H54 (cell line): ENCODE measurements at regions not wholly inside any gene's neighbourhood (a gene's known extent, or its start where the extent isn't known, plus 50 kb on each side); places are given as distances from the start of the nearest gene placed in this dataset.
A peak's percentile ranks its signal among the peaks of the same experiment; 100 is the strongest.
"Not testable (repeated sequence)": the region's sequence is repeated elsewhere in the genome, so short reads cannot be mapped to it uniquely, and the experiment has no call there.

ENCODE experiments used
- DNase-seq: peaks from one replicate; pipeline ENCODE4 v3.0.0; 2011; ENCODE audit warnings: low spot score, mixed read lengths; ENCODE audit not compliant: insufficient read length
- FAIRE-seq: peaks from 3 replicates; lab custom pipeline; 2011; peaks lifted over from hg19 to GRCh38; lab: Jason Lieb, UNC
- POLR2A ChIP-seq: IDR thresholded peaks from 2 replicates; pipeline ENCODE4 v1.6.1; 2011; ENCODE audit warnings: low read depth, mild to moderate bottlenecking, low read length

GRCh38 chr9:23036416-23036815 lies 589.8 kb downstream of the DMRTA1 start:
- no peak for DNase-seq
- FAIRE-seq = no peak
- TF ChIP-seq POLR2A = no peak

- DNase-seq = no peak
- no peak for TF ChIP-seq POLR2A
- FAIRE-seq = no peak
These were observed 592.8 kb downstream of the DMRTA1 start for GRCh38 chr9:23039402-23039801.

DNA sequence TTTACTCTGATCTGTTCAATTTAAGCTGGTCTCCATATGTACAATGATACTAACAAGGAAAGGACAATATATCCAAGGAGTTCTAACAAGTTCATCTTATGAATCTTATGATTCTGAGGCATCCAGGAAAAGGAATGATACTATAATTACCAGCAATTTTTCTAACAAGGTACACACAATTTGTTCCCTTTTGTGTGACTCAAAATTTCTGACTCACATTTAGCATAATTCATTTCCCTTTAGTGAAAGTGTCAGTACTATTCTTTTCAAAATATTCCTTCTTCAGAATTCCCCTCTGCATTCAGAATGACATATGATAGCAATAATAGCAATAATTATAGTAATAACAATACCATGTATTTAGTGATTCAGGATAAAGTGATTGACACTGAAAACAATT lies 594.8 kb downstream of the DMRTA1 start:
- FAIRE-seq (no peak), DNase-seq (no peak)
- no peak for TF ChIP-seq POLR2A

DNA sequence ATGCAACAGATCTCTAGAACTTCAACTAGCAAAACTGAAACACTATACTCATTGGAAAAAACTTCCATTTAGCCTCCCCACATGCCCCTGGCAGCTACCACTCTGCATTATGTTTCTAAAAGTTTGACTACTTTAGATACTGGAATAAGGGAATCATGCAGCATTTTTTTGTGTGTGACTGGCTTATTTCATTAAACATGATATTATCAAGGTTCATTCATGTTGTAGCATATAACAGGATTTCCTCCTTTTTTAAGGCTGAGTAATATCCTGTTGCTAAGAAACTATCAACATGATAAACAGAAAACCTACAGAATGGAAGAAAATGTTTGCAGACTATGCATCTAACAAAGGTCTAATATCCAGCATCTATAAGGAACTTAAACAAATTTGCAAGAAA lies 597.9 kb downstream of the DMRTA1 start:
- TF ChIP-seq POLR2A = no peak
- DNase-seq = no peak
- no peak for FAIRE-seq

- not testable (repeated sequence) for FAIRE-seq, DNase-seq
These were observed 599.4 kb downstream of the DMRTA1 start for GRCh38 chr9:23046026-23046425.

DNA sequence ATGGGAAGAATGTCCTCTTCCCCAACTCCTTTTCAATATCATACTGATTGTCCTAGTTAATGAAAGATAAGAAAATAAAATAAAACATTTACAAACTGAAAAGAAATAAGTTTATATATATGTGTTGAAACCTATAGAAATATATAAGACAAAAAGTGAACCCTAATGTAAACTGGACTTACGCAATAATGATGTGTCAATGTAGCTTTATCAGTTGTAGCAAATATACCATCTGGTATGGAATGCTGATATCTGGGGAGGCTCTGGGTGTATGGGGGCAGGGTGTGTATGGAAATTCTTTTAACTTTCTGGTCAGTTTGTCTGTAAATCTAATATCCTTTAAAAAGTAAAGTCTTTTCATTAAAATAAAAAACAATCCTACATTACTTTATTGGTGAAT lies 603.9 kb downstream of the DMRTA1 start:
- no peak for TF ChIP-seq POLR2A
- no peak for FAIRE-seq
- DNase-seq = no peak

GRCh38 chr9:23073136-23073535 lies 626.5 kb downstream of the DMRTA1 start:
- no peak for TF ChIP-seq POLR2A
- no peak for FAIRE-seq
- DNase-seq = no peak

DNA sequence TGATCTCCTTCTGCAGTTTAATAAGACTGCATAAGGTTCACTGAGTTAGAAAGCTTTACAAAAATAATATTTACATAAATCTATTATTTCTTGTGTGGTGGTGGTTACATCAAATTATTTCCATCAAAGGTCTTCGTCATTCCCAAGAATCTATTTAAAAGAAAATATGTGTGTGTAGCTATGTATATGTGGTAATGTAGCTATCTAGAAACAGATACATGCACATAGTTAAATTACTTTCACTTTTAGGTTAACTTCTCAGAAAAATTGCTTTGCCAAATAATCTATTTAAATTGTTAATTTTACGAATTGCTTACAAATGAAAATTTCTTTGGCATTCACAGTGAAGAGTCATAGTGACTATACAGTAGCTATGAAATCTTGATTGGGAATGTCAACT lies 633.2 kb downstream of the DMRTA1 start:
- TF ChIP-seq POLR2A = no peak
- FAIRE-seq = no peak

GRCh38 chr9:23081377-23081776 lies 634.8 kb downstream of the DMRTA1 start:
- no peak for DNase-seq
- TF ChIP-seq POLR2A = no peak
- no peak for FAIRE-seq

More for the DNA sequence above, 633.2 kb downstream of the DMRTA1 start:
- DNase-seq = no peak

GRCh38 chr9:23088932-23089364 lies 642.3 kb downstream of the DMRTA1 start:
- no peak for DNase-seq

DNA sequence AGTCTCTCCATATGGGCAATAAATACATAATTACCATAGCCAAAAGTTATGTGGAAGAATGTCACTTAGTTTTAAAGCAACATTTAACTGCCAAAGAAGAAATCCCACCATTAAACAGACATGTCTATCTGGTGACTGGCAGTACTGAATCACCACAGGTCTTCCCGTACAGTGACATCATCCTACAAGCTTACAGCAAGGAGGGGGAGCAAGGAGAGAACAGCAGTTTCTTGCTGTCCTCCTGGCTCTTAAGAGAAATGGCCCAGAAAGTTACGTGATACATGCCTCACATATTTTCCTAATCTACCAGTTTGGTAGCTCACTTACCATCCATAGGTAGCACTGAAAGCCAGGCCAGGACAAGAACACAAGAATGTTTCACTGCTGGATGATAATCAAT lies 671.0 kb downstream of the DMRTA1 start:
- TF ChIP-seq POLR2A = no peak
- peak; percentile 9 for DNase-seq
- FAIRE-seq = peak; percentile 86

More at GRCh38 chr9:23088932-23089364, 642.3 kb downstream of the DMRTA1 start:
- no peak for FAIRE-seq
- TF ChIP-seq POLR2A = no peak

- no peak for TF ChIP-seq POLR2A
- DNase-seq (no peak), FAIRE-seq (no peak)
These were observed 674.0 kb downstream of the DMRTA1 start for GRCh38 chr9:23120630-23121029.

- FAIRE-seq (peak; percentile 84), DNase-seq (no peak)
- no peak for TF ChIP-seq POLR2A
These were observed 676.5 kb downstream of the DMRTA1 start for GRCh38 chr9:23123048-23123632.

DNA sequence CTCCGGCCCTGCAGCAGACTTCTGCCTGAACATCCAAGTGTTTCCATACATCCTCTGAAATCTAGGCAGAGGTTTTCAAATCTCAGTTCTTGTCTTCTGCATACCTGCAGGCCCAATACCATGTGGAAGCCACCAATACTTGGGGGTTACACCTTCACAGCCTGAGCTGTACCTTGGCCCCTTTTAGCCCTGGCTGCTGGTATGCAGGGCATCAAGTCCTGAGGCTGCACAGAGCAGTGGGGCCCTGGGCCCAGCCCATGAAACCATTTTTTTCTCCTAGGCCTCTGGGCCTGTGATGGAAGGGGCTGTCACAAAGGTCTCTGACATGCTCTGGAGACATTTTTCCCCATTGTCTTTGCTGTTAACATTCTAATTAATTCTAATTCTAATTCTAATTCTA lies 680.6 kb downstream of the ELAVL2 start:
- FAIRE-seq (no peak), DNase-seq (no peak)
- no peak for TF ChIP-seq POLR2A

GRCh38 chr9:23153058-23153457 lies 673.0 kb downstream of the ELAVL2 start:
- no peak for FAIRE-seq
- no peak for DNase-seq
- no peak for TF ChIP-seq POLR2A
